ENCODE measurements at regions not wholly inside any gene's neighbourhood (a gene's known extent, or its start where the extent isn't known, plus 50 kb on each side); places are given as distances from the start of the nearest gene placed in this dataset.

DNA sequence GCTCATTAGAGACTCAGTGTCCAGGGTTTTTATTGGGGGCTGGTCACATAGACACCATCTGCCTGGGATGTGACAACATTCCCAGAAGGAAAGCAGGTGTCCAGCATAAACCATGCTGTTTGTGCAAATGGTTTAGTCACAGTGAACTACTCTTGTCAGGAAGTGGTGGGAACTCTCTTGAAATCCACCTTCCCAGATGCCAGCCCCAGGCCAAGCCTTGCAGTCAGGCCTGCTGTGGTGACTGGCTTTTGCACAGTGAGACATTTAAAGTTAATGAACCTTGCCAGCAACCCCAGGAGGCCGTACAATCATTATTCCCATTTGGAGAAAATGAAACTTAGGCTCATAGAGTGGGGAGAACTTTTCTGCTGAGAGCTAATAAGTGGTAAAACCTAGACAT lies 242.5 kb upstream of the KCNG1 start:
- DNase-seq = no peak

DNA sequence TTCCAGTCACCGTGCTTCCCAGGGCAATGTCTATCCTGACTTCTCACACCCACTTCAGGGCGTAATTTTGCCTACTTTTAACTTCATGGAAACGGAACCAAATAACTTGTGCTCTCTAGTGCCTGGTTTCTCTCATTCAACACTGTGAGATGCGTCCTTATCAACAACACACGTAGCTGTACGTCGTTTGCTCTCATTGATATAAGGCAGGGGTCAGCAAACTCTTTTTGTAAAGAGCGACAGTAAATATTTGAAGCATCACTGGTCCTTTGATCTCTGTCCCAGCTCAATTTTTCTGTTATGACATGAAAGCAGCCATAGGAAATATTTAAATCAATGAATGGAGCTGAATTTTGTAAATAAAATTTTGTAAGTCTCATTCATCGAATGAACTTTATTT lies 239.3 kb upstream of the KCNG1 start:
- DNase-seq = no peak

DNA sequence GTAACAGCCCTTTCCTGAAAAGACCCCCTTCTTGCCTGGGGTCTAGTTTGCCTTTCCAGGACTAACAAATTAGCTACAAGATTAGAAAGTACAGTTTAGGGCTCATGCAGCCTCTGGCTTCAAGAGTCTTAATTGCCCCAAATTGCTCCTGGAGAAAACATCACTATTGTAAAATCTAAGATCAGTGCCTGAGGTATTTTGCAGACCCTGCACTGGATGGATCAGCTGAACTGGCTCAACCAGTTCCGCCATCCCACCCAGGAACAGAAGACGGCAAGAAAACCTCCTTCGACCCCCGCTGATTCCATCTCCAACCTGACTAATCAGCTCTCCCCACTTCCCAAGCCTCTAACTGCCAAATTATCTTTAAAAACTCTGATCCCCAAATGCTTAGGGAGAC lies 236.5 kb upstream of the KCNG1 start:
- DNase-seq = no peak

DNA sequence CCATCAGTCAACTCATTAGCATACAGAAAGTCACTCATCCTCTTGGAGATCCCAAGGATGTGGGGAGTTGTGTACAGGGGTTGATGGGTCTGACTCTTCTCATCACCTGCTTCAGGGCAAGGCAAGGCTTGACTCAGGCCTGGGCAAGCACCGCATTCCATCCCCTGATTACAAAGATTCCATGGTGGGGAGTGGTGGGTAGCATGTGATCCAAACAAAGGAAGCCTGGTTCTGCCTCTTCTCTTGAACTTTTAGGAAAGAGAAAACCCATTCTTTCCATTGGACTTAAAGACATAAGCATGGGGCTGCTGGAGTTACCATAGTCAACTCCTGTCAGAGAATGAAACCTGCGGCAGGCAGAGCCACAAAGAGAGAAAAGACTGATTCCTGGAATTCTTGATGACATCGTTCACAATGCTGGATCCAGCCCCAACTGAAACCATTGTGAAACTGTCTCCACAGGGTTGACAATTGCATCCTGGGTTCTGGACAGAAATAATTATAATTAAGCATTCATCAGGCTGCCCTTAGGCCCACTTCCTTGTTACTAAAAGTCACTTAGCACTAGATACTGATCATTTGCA lies 235.8 kb upstream of the KCNG1 start:
- no peak for DNase-seq

DNA sequence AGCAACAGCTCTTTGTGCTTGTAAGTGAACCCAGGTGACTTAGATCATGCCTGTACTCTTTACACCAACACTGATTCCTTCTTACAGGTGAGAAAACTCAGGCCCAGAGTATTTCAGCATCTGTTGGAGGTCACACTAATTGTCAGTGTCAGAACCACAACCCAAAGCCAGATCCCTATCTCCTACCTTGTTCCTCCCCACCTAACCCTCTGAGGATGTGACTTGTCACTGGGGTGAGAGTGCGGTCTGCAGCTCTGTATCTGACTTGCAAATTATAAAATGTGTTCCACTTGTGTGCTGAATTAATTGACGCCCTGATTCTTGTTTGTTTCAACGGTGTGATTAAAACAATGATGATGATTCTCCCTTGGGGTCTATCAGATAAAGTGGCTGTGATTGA lies 232.5 kb upstream of the KCNG1 start:
- DNase-seq = no peak

DNA sequence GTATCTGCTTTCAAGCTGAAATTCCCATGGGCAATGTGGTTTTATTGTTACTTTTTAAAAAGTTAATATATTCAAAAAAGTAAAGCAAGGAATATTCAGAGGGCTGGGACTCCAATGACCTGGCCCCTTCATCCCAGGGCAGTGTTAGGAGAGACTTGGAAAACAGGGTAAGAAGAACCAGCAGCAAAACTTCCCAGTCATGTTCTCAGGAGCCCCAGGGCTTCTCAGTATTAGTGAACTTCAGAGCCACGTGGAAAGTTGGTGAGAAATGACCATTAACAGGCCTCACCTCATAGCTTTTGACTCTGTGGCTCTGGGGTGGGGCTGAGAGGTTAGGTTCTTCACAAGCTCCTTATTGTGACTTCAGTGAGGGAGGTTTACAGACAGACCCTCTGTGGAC lies 230.4 kb upstream of the KCNG1 start:
- no peak for DNase-seq

DNA sequence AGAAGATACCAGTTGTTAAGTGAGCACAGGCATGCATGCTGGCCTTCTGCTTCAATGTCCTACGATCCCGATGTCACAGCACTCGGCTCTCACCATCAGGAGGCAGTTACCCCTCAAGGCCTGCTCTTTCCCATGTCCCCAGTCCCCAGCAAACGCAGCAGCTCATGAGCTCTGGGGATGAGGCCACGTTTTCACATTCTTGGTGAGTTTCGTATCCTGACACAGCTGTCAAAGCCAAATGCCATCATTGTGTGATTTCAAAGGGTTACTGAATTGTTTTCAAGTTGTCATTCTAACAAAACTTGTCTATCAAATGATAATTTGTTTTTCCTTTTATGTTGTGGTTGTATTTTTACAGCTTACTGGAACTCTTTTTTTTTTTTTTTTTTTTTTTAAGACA lies 226.9 kb upstream of the KCNG1 start:
- no peak for DNase-seq

DNA sequence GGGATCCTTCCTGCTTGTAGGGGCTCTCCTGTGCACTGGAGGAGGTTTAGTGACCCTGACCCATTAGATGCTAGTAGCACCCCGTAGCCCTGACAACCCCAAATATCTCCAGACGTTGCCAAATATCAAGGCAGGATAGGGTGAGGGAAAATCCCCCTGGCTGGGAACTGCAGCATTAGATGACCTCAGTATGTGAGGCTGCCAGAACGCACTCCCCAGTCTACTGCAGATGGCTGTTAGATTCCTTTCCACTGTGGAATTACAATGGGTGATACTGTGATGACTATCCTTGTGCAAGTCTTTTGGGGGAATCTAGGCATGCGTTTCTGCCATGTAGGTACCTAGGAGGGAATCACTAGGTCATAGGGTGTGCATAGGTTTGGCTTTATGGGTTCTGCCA lies 226.3 kb upstream of the KCNG1 start:
- DNase-seq = no peak

DNA sequence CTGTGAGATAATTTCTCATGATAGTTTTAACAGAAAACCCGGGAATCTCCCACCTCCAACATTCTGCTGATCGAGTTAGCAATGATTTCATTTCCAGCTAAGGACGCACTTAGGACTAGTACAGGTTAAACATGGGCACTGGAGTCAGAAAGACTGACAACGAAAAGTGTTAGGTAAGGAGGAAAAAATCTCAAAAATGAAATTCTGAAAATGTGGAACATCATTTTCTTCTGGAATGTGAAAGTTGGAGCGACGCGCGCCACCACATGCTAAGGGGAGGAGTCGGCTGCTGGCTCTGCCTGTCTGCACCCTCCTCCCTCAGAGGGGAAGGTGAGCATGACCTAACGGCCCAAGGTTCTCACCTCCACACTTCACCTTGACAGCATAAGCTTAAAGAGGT lies 221.6 kb upstream of the KCNG1 start:
- DNase-seq = no peak

DNA sequence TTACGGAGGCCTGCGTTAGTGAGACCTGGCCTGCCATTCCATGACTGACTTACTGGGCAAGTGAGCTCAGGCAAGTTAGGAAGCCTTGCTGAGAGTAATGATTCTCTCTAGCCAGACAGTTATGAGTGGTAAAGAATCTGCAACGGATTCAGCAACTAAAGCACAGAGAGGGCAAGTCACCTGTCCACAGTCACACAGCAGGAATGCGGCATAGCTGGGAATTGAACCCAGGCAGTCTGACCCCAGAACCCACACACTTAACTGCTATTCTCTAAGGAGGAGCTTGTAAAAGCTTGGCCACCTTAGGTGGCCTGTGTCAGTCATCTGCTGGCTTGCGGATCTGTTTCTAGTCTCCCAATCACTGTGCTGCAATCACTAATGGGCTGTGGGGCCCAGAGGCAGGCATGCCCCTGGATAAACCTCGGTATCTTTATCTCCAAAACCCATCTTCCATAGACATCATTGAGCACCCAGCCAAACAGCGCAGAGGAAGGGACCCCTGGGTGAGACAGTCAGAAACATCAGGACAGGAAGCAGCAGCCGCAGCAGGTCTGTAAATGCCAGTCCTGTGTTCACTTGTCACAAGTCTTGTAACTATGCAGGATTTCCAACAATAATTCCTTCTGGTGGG lies 215.9 kb upstream of the KCNG1 start:
- DNase-seq = no peak

DNA sequence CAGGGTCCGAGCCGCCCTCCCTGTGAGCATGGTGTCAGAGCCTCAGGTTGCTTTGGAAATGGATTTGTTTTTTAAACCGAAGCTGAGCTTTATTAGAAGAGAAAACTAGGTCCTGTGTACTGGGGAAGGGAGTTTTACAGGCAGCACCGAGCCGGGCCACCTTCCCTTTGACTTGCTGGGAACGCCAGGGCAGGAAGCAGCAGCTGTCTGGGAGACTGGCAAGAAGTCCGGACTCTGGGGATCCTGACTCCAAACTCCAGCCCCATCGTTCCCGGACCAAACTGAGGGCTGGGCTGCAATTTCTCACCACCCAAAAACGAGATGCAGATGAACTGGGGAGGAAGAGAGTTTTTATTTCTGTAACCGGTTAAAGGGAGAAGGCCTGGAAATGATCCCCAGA lies 214.9 kb upstream of the KCNG1 start:
- DNase-seq = no peak

DNA sequence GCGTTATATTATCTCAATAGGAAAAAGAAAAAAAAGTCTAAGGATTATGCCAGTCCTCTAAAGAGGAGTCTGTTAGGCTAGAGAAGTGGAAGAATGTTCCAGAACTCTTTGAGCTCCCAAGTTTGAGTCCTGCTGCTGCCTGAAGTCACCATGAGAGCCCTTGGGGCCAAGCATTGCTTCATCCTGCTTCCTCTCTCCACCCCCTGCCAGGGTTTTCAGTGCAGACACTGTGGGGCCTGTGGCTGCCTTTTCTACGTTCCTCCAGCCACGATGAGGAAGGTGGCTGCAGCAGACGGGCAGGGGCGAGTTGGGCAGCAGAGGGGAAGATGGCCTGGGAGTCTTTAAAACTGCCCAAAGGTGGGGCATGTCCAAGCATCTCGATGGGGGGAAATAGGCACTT lies 214.4 kb upstream of the KCNG1 start:
- no peak for DNase-seq

DNA sequence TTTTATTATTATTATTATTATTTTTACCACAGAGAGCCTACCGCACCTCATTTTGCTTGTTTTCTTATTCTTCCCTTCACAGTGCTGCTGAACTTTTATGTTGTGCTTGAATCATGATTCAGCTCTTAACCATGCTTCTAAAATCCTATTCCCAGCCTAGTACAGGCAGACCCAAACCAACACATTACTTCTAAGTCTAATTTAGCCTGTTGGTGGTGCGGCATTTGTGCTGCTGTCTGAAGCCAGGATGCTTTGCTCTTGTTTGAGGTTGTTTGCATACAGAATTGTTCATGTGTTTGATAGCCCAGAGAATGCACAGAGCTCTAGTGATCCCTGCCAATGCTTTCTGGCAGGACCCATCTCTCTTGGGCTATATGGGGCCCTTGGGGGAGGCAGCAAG lies 213.5 kb upstream of the KCNG1 start:
- DNase-seq = no peak

DNA sequence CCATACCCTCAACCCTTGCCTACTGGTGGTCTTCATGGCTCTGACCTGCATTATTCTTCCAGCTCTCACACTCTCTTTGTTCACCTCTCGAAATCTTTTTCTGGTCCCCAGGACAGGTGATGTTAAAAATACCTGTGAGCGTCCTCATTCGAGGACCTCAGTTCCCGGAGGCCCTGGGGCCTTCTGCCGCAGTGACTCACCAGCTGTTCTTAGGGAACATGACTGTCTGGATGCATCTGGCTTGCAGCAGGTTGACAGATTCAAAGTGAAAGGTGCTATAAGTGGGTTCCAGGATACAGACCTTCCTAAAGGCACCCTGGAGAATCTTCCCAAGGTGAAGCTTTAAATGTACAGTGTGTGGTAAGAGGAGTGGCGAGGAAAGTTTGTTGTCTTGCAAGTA lies 210.4 kb upstream of the KCNG1 start:
- DNase-seq = no peak

DNA sequence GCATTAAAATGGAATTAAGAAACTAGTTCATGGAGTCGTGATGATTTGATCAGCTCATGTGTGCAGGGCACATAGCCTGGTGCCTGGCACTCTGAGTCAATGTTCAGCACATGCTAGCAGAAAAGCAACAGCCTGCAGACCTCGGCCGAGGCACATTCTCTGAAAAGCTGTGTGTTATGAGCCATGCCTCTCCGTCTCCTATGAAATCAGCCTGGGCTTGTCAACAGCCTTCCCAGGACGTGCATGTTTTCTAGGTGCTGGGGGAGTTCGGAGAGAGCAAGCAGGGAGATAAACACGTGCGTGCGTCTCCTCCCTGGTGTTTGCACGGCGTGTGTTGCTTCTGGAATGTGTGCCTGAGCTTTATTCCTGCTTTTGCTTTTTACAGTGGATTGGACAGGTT lies 207.8 kb upstream of the KCNG1 start:
- no peak for DNase-seq

DNA sequence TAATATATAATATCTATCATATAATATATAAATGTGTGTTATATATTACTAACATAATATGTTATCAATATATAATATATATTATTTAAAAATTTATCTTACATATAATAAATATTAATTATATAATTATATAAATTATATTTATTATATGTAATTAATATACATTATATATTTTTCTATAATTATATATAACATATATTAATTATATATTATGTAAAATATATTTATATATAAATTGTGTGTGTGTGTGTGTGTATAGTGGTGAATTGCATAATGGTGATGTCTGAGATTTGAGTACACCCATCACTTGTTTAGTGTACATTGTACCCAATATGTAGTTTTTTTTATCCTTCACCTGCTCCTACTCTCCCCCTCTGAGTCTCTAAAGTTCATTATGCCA lies 205.9 kb upstream of the KCNG1 start:
- DNase-seq = no peak

DNA sequence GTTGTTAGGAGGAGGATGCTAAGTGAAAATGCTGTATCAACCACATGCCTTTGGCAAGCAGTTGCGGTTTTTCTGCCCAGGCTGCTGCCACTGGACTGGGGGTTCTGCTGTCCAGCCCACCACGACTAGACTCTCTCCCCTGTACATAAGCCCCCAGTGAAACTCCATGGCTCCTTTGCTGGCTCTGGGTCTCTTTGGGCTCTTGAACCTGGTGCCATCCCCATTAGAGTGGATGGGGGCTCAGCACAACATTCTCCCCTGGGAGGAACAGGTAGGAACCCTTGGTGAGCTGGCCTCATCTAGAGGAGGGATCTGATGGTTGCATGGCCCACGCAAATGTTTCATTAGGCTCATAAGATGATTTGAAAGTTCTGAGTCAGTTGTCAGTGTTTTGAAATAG lies 204.8 kb upstream of the KCNG1 start:
- no peak for DNase-seq

DNA sequence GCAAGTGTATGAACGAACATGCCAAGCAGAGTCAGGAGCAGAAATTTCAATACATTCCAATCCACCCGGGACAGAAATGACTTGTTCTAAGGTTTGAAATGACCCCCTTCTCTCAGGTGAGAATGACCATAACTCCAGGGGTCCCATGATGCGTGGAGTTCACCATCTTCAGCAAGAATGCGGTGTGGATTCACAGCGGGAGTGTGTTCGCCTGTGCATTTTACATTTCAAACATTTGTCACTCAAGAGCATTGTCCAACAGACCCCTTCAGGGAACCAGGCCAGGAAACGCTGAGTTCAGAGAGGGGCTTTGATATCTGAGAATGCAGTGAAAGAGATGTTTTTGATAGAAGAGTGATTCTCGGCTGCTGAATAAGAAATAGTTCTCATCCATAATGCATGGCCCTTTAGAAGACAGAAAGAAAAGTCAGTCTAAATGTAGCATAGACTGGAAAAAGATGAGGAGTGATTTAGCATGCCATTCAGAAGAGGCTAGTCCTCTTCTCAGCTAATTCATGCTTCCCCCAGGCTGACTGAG lies 200.3 kb upstream of the KCNG1 start:
- DNase-seq = no peak

DNA sequence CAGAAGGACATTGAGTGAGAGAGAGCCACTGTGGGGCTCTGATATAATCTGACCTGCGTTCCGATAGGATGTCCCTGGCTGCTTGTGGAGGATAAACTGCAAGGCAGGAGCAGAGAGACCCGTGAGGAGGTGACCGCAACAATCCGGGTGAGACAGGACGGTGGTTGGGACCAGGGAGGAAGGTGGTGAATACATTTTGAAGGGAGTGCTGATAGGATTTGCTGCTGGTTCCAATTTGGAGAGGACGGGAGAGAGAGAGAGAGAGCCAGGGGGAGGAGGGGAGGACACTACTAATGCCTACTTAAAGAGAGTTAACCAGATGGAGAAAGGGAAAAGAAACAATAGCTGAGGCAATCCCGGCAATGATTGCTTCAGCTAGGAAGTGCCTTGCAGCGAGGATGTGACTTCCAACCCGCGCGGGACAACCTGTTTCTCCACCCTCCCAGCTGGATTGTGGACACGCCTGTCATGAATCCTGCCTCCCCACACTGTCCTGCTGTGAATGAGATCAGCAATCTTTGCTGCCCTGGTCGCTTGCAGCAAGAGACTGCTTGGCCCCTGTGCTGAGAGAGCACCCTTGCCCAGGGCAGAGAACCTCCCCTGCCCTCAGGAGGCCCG lies 199.0 kb upstream of the KCNG1 start:
- DNase-seq = no peak

DNA sequence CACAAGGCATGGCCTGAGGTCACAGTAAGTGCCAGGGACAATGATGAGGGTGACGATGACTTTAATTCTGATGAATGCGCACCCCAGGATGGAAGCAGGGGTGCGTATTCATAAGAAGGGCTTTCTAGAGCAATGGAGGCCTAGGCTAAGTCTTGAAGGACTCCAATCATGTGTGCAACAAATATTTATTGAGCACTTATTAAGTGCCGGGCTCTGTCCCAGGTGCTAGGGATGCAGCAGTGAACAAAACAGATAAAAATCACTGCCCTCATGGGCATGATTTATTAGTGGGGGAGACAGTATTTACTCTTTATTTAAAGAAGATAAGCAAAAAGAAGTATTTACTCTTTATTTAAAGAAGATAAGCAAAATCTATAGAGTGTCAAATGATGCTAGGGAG lies 198.2 kb upstream of the KCNG1 start:
- DNase-seq = no peak

DNA sequence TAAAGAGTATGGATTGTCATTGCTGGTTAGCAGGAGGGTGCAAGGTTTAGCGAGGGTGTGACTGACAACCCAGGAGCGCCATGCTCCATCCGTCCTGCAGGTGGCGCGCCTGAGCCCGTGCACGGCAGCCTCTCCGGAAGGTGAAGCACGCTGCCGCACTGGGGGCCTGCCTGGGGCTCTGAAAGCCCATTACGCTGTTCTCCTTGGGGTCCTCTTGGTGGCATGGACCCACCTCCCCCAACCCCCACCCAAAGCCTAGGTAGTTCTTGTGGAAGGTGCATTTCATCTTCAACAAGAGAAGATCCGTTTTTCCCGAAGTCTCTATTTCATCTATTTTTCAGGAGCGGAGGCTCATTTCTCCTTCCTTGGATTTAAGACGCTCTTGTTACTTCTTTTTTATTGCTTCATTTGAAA lies 197.4 kb upstream of the KCNG1 start:
- no peak for DNase-seq

DNA sequence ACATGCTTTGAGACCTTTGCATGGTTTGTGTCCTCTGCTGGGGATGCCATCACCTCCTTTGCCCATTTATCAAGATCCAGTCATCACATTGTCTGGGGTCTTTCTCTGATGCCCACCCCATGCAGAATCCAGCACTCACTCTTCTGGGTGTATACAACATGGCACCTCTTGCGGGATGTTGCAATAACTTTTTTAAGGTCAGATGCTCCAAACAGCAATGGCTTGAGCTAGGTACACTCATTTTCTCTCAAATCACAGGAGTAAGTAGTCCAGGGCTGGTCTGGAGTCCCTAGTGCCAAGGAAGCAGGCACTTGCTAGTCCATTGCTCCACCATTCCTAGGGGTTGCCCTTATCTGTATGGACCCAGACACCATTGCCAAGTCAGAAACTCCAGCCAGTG lies 196.6 kb upstream of the KCNG1 start:
- no peak for DNase-seq

DNA sequence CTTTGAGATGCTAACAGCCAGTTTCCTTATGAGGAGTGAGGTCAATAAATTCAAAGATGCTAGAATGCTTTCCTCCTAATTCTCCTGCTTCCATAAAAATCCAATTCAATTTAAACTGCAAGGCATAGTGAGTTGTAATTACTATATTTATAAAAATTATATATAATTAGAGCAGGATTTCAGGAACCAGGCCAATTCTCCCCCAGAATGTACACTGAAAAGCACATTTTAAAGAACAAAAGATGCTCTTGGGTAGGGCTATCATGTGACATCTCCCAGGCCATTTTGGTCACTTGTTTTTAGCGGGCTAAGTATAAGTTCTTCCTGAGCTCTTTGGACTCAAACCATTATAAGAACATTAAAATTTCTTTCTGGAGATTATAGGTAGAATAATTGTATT lies 195.7 kb upstream of the KCNG1 start:
- no peak for DNase-seq

DNA sequence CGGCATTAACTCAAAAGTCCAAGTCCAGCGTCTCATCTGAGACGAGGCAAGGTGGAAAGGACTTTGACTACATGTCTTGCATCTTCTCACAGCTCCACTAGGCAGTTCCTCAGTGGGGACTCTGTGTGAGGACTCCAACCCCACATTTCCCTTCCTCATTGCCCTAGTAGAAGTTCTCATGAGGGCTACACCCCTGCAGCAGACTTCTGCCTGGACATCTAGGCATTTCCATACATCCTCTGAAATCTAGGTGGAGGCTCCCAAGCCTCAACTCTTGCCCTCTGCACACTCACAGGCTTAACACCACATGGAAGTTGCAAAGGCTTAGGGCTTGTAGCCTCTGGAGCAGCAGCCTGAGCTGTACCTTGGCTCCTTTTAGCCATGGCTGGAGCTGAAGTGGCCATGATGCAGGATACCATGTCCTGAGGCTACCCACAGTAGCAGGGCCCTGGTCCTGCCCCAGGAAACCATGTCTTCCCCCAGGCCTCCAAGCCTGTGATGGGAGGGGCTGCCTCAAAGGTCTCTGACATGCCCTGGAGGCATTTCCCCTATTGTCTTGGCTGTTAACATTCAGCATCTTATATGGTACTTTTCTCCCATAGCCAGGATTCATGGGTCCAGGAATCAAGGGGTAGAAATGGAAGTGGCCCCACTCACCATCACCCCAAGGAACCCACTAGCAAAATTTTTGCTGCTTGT lies 194.6 kb upstream of the KCNG1 start:
- DNase-seq = no peak
